ENCODE measurements at regions not wholly inside any gene's neighbourhood (a gene's known extent, or its start where the extent isn't known, plus 50 kb on each side); places are given as distances from the start of the nearest gene placed in this dataset.

DNA sequence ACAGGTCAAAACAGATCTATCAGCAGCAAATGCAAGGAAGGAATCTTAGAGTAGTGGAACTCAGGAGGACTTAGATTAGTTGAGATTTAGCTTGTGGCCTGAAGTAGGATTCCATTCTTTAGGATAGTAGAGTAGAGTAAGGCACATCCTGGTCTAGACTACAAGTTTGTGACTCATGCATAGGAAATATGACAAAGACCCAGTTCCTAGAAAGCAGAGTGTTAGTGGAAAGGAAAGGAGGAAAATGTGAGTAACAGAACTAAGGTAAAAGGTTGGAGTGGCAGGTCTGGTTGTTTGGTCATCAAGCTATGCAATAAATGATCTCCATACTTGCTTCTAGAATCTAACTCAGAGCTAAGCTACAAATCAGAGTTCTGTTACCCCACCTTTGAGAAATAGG, 595.0 kb downstream of the ACTRT1 start:
- no peak for TF ChIP-seq CTCF (IDR thresholded peaks at IDR 0.05)
- TF ChIP-seq POLR2AphosphoS5 (IDR thresholded peaks at IDR 0.05) = no peak
- TF ChIP-seq POLR2A (IDR thresholded peaks at IDR 0.05) = no peak
